ENCODE measurements at regions not wholly inside any gene's neighbourhood (a gene's known extent, or its start where the extent isn't known, plus 50 kb on each side); places are given as distances from the start of the nearest gene placed in this dataset.

GRCh38 chr12:92029902-92030586 is 115.6 kb downstream of the BTG1 start:
- no peak for DNase-seq (ENCODE audit: low read depth)
- no peak for TF ChIP-seq CTCF (IDR thresholded peaks at IDR 0.05; ENCODE audit: insufficient read depth, low read depth, low read length, missing control alignments)
- no peak overlapping the region for H3K4me3 ChIP-seq (ENCODE audit: low read depth, low read length)

GRCh38 chr12:92029136-92029535 is 116.5 kb downstream of the BTG1 start:
- H3K4me3 ChIP-seq (ENCODE audit: low read depth, low read length): no peak overlapping the region
- no peak for DNase-seq (ENCODE audit: low read depth)
- TF ChIP-seq CTCF (IDR thresholded peaks at IDR 0.05; ENCODE audit: insufficient read depth, low read depth, low read length, missing control alignments): no peak

GRCh38 chr12:92028441-92028709 is 117.3 kb downstream of the BTG1 start:
- no peak for TF ChIP-seq CTCF (IDR thresholded peaks at IDR 0.05; ENCODE audit: insufficient read depth, low read depth, low read length, missing control alignments)
- no peak overlapping the region for H3K4me3 ChIP-seq (ENCODE audit: low read depth, low read length)
- DNase-seq (ENCODE audit: low read depth): no peak

GRCh38 chr12:92027701-92028440 is 117.8 kb downstream of the BTG1 start:
- DNase-seq (ENCODE audit: low read depth): no peak
- no peak overlapping the region for H3K4me3 ChIP-seq (ENCODE audit: low read depth, low read length)
- no peak for TF ChIP-seq CTCF (IDR thresholded peaks at IDR 0.05; ENCODE audit: insufficient read depth, low read depth, low read length, missing control alignments)

- no peak overlapping the region for H3K4me3 ChIP-seq (ENCODE audit: low read depth, low read length)
- no peak for TF ChIP-seq CTCF (IDR thresholded peaks at IDR 0.05; ENCODE audit: insufficient read depth, low read depth, low read length, missing control alignments)
- no peak for DNase-seq (ENCODE audit: low read depth)
Measured at GRCh38 chr12:92027243-92027642, 118.4 kb downstream of the BTG1 start.

- no peak for TF ChIP-seq CTCF (IDR thresholded peaks at IDR 0.05; ENCODE audit: insufficient read depth, low read depth, low read length, missing control alignments)
- no peak for DNase-seq (ENCODE audit: low read depth)
- H3K4me3 ChIP-seq (ENCODE audit: low read depth, low read length): no peak overlapping the region
Measured at GRCh38 chr12:92025462-92026207, 120.0 kb downstream of the BTG1 start.
